ENCODE measurements at regions not wholly inside any gene's neighbourhood (a gene's known extent, or its start where the extent isn't known, plus 50 kb on each side); places are given as distances from the start of the nearest gene placed in this dataset.
"Not testable (repeated sequence)": the region's sequence is repeated elsewhere in the genome, so short reads cannot be mapped to it uniquely, and the experiment has no call there.

GRCh38 chr5:110879675-110880074, 140.9 kb downstream of the SLC25A46 start:
- no peak overlapping the region for H3K4me3 Mint-ChIP-seq
- DNase-seq (ENCODE audit: low spot score) (no peak), ATAC-seq (no peak)
- peaks cover 12% of the 10 kb centered on the region for H3K9me3 Mint-ChIP-seq
- H3K27me3 Mint-ChIP-seq, result no peaks in the 10 kb centered on the region
- H3K36me3 Mint-ChIP-seq, result no peaks in the 10 kb centered on the region
- no peaks in the 10 kb centered on the region for H3K4me1 Mint-ChIP-seq (ENCODE audit: low read depth in 2 of 2)
- H3K27ac Mint-ChIP-seq, result no peak overlapping the region

GRCh38 chr5:110880413-110880812, 141.6 kb downstream of the SLC25A46 start:
- peaks cover 12% of the 10 kb centered on the region for H3K9me3 Mint-ChIP-seq
- H3K4me1 Mint-ChIP-seq (ENCODE audit: low read depth in 2 of 2), result no peaks in the 10 kb centered on the region
- H3K4me3 Mint-ChIP-seq, result no peak overlapping the region
- no peaks in the 10 kb centered on the region for H3K27me3 Mint-ChIP-seq
- no peak for ATAC-seq
- H3K36me3 Mint-ChIP-seq, result no peaks in the 10 kb centered on the region
- DNase-seq (ENCODE audit: low spot score), result no peak
- no peak overlapping the region for H3K27ac Mint-ChIP-seq

DNA sequence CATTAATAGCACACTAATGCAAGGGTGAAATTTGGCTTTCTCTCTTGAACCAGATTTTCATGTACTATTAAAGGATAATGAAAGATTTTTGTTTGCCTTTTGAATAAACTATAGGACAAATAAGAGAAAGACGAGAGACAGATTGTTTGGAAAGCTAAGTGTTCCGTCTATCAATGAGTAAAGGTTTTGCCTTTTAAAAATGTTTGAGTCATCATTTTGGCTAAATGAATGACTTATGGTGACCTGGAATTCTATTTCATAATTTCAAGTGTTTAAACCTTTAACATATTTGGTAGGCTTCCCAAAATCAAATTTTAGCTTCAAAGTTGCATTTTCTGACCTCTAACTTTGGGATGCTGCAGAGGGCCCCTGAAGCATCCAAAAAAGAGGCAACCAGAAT, 145.2 kb downstream of the SLC25A46 start:
- Mint-ChIP-seq H3K27me3 (no peaks in the 10 kb centered on the region), H3K9me3 (peaks cover 17% of the 10 kb centered on the region)

DNA sequence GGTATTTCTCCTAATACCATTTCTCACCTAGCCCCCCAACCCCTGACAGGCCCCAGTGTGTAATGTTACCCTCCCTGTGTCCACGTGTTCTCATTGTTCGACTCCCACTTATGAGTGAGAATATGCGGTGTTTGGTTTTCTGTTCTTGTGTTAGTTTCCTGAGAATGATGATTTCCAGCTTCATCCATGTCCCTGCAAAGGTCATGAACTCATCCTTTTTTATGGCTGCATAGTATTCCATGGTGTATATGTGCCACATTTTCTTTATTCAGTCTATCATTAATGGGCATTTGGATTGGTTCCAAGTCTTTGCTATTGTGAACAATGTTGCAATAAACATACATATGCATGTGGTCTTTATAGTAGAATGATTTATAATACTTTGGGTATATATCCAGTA, 148.4 kb downstream of the SLC25A46 start:
- DNase-seq (ENCODE audit: low spot score); ATAC-seq; H3K27me3 Mint-ChIP-seq; H3K4me3 Mint-ChIP-seq; H3K4me1 Mint-ChIP-seq (ENCODE audit: low read depth in 2 of 2); H3K27ac Mint-ChIP-seq; H3K36me3 Mint-ChIP-seq: not testable (repeated sequence)
- peaks cover 32% of the 10 kb centered on the region for H3K9me3 Mint-ChIP-seq

More for the DNA sequence above, 145.2 kb downstream of the SLC25A46 start:
- H3K4me3 Mint-ChIP-seq, result no peak overlapping the region
- no peak for DNase-seq (ENCODE audit: low spot score)
- no peak overlapping the region for H3K27ac Mint-ChIP-seq
- no peaks in the 10 kb centered on the region for H3K36me3 Mint-ChIP-seq
- no peak for ATAC-seq
- H3K4me1 Mint-ChIP-seq (ENCODE audit: low read depth in 2 of 2), result no peaks in the 10 kb centered on the region

DNA sequence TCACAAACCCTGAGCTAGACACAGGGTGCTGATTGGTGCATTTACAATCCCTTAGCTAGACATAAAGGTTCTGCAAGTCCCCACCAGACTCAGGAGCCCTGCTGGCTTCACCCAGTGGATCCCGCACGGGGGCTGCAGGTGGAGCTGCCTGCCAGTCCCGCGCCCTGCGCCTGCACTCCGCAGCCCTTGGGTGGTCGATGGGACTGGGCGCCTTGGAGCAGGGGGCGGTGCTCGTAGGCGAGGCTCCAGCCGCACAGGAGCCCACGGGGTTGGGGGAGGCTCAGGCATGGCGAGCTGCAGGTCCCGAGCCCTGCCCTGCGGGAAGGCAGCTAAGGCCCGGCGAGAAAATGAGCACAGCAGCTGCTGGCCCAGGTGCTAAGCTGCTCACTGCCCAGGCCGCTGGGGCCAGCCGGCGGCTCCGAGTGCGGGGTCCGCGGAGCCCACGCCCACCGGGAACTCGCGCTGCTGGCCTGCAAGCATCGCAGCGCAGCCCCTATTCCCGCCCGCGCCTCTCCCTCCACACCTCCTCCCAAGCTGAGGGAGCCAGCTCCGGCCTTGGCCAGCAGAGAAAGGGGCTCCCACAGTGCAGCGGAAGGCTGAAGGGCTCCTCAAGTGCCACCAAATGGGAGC, 155.2 kb downstream of the SLC25A46 start:
- H3K27ac Mint-ChIP-seq; DNase-seq (ENCODE audit: low spot score); H3K4me1 Mint-ChIP-seq (ENCODE audit: low read depth in 2 of 2); H3K27me3 Mint-ChIP-seq; H3K36me3 Mint-ChIP-seq; ATAC-seq; H3K4me3 Mint-ChIP-seq: not testable (repeated sequence)
- H3K9me3 Mint-ChIP-seq, result peaks cover 15% of the 10 kb centered on the region

DNA sequence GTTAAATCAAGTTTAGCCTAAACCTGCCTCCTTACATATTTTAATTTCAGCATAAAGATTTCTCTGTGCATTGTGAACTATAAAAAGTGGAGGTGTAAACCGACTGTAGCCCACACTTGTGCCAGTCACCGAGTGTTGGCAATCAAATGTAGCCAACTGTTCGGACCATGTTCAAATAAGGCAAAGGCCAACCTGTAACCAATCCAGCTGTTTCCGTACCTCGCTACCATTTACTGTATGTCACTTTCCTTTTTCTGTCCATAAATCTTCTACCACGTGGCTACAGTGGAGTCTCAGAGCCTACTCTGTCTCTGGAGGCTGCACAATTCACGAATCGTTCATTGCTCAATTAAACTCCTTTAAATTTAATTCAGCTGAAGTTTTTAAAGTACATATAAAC, 156.0 kb downstream of the SLC25A46 start:
- no peaks in the 10 kb centered on the region for H3K27me3 Mint-ChIP-seq
- no peak overlapping the region for H3K27ac Mint-ChIP-seq
- H3K9me3 Mint-ChIP-seq, result peaks cover 11% of the 10 kb centered on the region
- H3K36me3 Mint-ChIP-seq, result no peaks in the 10 kb centered on the region
- ATAC-seq (no peak), DNase-seq (ENCODE audit: low spot score) (no peak)
- H3K4me3 Mint-ChIP-seq, result no peak overlapping the region
- no peaks in the 10 kb centered on the region for H3K4me1 Mint-ChIP-seq (ENCODE audit: low read depth in 2 of 2)

DNA sequence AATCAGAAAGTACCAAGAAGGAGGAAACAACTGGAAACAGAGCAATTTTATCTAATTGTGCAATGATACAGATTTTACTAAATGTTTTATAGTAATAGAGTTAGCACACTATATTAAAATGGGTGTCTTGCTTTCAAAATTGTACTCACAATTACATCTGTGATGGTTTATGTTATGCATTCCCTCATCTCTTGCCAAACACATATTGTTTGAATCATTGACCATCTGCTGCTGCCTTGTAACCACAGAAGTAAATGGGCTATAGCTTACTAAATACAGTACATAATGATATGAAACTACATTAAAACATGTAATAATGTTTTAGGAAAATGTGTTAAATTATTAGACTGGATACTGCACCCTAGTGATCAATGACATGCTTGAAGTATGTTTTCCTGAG, 158.1 kb downstream of the SLC25A46 start:
- no peak for ATAC-seq
- no peak overlapping the region for H3K4me3 Mint-ChIP-seq
- no peaks in the 10 kb centered on the region for H3K4me1 Mint-ChIP-seq (ENCODE audit: low read depth in 2 of 2)

GRCh38 chr5:110899566-110900412, 161.0 kb downstream of the SLC25A46 start:
- H3K4me3 Mint-ChIP-seq, result no peak overlapping the region
- H3K36me3 Mint-ChIP-seq, result no peaks in the 10 kb centered on the region
- ATAC-seq (no peak), DNase-seq (ENCODE audit: low spot score) (no peak)
- no peaks in the 10 kb centered on the region for H3K9me3 Mint-ChIP-seq
- no peaks in the 10 kb centered on the region for H3K27me3 Mint-ChIP-seq
- no peak overlapping the region for H3K27ac Mint-ChIP-seq
- H3K4me1 Mint-ChIP-seq (ENCODE audit: low read depth in 2 of 2), result no peaks in the 10 kb centered on the region

More for the DNA sequence above, 158.1 kb downstream of the SLC25A46 start:
- Mint-ChIP-seq H3K27ac (no peak overlapping the region), H3K9me3 (no peaks in the 10 kb centered on the region), H3K36me3 (no peaks in the 10 kb centered on the region), H3K27me3 (no peaks in the 10 kb centered on the region)
- no peak for DNase-seq (ENCODE audit: low spot score)

DNA sequence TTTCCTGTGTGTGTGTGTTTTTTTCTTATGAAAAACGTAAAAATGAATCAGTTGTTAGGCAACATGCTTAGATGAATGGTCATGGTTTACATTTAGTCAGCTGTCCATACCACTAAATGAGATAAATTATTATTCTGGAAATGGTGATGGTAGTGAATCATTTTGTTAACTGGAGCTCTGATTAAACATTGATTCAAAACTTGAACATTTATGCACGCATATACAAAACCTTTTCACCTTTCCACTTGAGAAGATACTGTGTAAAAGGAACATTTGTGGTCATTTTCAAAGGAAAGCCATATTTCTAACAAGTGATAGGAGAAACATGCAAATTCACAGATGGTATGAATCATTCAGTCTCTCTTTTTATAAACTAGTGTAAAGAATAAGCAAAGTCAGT, 162.0 kb downstream of the SLC25A46 start:
- H3K36me3 Mint-ChIP-seq, result no peaks in the 10 kb centered on the region
- H3K27me3 Mint-ChIP-seq, result no peaks in the 10 kb centered on the region
- no peak overlapping the region for H3K4me3 Mint-ChIP-seq
- H3K4me1 Mint-ChIP-seq (ENCODE audit: low read depth in 2 of 2), result no peaks in the 10 kb centered on the region
- ATAC-seq (no peak), DNase-seq (ENCODE audit: low spot score) (no peak)
- peaks cover 7% of the 10 kb centered on the region for H3K9me3 Mint-ChIP-seq
- H3K27ac Mint-ChIP-seq, result no peak overlapping the region

DNA sequence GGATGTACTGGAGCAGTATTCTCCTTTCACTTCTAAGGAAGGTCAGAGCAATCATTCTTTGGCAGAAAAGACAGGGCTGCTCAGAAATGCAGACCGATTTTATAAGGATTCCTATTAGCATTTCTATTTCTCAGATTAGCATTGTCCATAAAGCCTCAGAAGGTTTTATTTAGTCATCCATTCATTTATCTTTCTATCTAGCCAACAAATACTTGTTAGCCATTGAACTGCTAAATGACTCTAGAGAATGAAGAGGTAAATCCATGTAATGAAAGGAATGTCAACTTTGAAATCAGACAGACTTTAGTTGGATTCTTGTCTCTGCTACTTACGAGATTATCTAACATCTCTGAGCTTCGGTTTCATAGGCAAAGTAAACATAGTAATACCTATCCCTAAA, 165.2 kb downstream of the SLC25A46 start:
- H3K4me1 Mint-ChIP-seq (ENCODE audit: low read depth in 2 of 2), result no peaks in the 10 kb centered on the region
- H3K27me3 Mint-ChIP-seq, result no peaks in the 10 kb centered on the region
- peaks cover 9% of the 10 kb centered on the region for H3K9me3 Mint-ChIP-seq
- ATAC-seq, result no peak
- no peak overlapping the region for H3K27ac Mint-ChIP-seq
- DNase-seq (ENCODE audit: low spot score), result no peak
- H3K4me3 Mint-ChIP-seq, result no peak overlapping the region
- H3K36me3 Mint-ChIP-seq, result no peaks in the 10 kb centered on the region

- Mint-ChIP-seq H3K36me3 (no peaks in the 10 kb centered on the region), H3K4me3 (no peak overlapping the region), H3K4me1 (ENCODE audit: low read depth in 2 of 2) (no peaks in the 10 kb centered on the region), H3K27me3 (no peaks in the 10 kb centered on the region), H3K9me3 (peaks cover 13% of the 10 kb centered on the region), H3K27ac (no peak overlapping the region)
- ATAC-seq (no peak), DNase-seq (ENCODE audit: low spot score) (no peak)
Measured at GRCh38 chr5:110908848-110909247, 162.7 kb upstream of the TSLP start.

- H3K27ac Mint-ChIP-seq, result no peak overlapping the region
- H3K27me3 Mint-ChIP-seq, result no peaks in the 10 kb centered on the region
- H3K4me1 Mint-ChIP-seq (ENCODE audit: low read depth in 2 of 2), result no peaks in the 10 kb centered on the region
- DNase-seq (ENCODE audit: low spot score) (no peak), ATAC-seq (no peak)
- H3K9me3 Mint-ChIP-seq, result peaks cover 13% of the 10 kb centered on the region
- no peaks in the 10 kb centered on the region for H3K36me3 Mint-ChIP-seq
- no peak overlapping the region for H3K4me3 Mint-ChIP-seq
Measured at GRCh38 chr5:110909415-110909814, 162.1 kb upstream of the TSLP start.

DNA sequence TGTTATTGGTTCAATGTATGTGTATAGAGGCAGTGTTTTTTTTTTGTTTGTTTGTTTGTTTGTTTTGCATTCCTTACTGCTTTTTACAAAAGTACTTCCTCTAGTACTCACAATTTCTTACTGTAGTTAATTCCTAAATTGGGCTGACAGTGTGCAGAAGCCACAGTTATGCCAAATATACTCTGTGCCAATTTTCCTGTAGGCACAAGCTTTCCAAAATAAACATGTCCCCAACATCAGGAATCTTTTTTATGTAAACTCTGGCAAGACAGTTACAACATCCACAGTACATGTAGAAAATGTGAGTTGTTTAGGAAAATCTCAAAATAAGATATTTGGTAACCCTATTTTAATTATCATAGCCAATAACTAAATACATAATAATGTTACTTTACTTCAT, 161.6 kb upstream of the TSLP start:
- ATAC-seq, result no peak
- no peak for DNase-seq (ENCODE audit: low spot score)
- Mint-ChIP-seq H3K27ac (no peak overlapping the region), H3K36me3 (no peaks in the 10 kb centered on the region), H3K27me3 (no peaks in the 10 kb centered on the region), H3K4me3 (no peak overlapping the region), H3K9me3 (peaks cover 13% of the 10 kb centered on the region), H3K4me1 (ENCODE audit: low read depth in 2 of 2) (no peaks in the 10 kb centered on the region)

DNA sequence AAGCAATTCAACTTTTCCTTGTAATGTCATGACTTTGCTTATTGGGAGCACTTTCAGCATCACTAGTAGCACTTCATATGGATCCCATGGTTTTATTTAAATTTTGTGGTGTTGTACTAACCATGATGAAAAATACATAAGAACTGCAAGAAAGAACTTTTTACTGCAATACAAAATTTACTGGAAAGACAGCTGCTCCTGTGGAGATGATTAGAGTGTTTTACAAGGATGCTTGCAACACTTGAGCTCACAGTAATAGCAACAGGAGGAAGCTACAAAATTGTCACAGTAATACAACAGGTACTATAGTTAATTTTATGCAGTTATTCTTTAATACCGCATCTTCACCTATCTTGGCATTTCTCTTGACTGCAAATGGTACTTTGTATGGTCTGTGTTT, 158.3 kb upstream of the TSLP start:
- ATAC-seq (no peak), DNase-seq (ENCODE audit: low spot score) (no peak)
- H3K9me3 Mint-ChIP-seq, result peaks cover 6% of the 10 kb centered on the region
- no peak overlapping the region for H3K27ac Mint-ChIP-seq
- no peaks in the 10 kb centered on the region for H3K36me3 Mint-ChIP-seq
- no peak overlapping the region for H3K4me3 Mint-ChIP-seq
- H3K27me3 Mint-ChIP-seq, result no peaks in the 10 kb centered on the region
- no peaks in the 10 kb centered on the region for H3K4me1 Mint-ChIP-seq (ENCODE audit: low read depth in 2 of 2)

Measured in natural killer cell treated with Interleukin-12 subunit alpha and Interleukin-12 subunit beta and Interleukin-15 and Interleukin-18, amount 100 ng/mL, for 72 hours (primary cell).